ENCODE measurements at regions not wholly inside any gene's neighbourhood (a gene's known extent, or its start where the extent isn't known, plus 50 kb on each side); places are given as distances from the start of the nearest gene placed in this dataset.
A peak's percentile ranks its signal among the peaks of the same experiment; 100 is the strongest.

- peak; percentile 31 for DNase-seq (ENCODE audit: low spot score)
Observed at GRCh38 chr2:145157741-145158591, 638.0 kb upstream of the ZEB2 start.

GRCh38 chr2:145157036-145157675 lies 637.2 kb upstream of the ZEB2 start:
- no peak for DNase-seq (ENCODE audit: low spot score)

GRCh38 chr2:145156199-145156598 lies 636.3 kb upstream of the ZEB2 start:
- no peak for DNase-seq (ENCODE audit: low spot score)

GRCh38 chr2:145155196-145155595 lies 635.3 kb upstream of the ZEB2 start:
- DNase-seq (ENCODE audit: low spot score), result no peak

GRCh38 chr2:145154731-145155130 lies 634.8 kb upstream of the ZEB2 start:
- no peak for DNase-seq (ENCODE audit: low spot score)

- no peak for DNase-seq (ENCODE audit: low spot score)
Observed at GRCh38 chr2:145146691-145147090, 626.8 kb upstream of the ZEB2 start.

- DNase-seq (ENCODE audit: low spot score), result no peak
Observed at GRCh38 chr2:145144131-145144728, 624.3 kb upstream of the ZEB2 start.

GRCh38 chr2:145141981-145142380 lies 622.1 kb upstream of the ZEB2 start:
- DNase-seq (ENCODE audit: low spot score), result no peak

- DNase-seq (ENCODE audit: low spot score), result no peak
Observed at GRCh38 chr2:145140658-145141057, 620.7 kb upstream of the ZEB2 start.

GRCh38 chr2:145138626-145139025 lies 618.7 kb upstream of the ZEB2 start:
- DNase-seq (ENCODE audit: low spot score), result no peak

GRCh38 chr2:145137901-145138300 lies 618.0 kb upstream of the ZEB2 start:
- DNase-seq (ENCODE audit: low spot score), result no peak

- no peak for DNase-seq (ENCODE audit: low spot score)
Observed at GRCh38 chr2:145137211-145137610, 617.3 kb upstream of the ZEB2 start.

GRCh38 chr2:145136702-145137101 lies 616.8 kb upstream of the ZEB2 start:
- no peak for DNase-seq (ENCODE audit: low spot score)

- no peak for DNase-seq (ENCODE audit: low spot score)
Observed at GRCh38 chr2:145126146-145126545, 606.2 kb upstream of the ZEB2 start.

- no peak for DNase-seq (ENCODE audit: low spot score)
Observed at GRCh38 chr2:145124085-145124484, 604.2 kb upstream of the ZEB2 start.

GRCh38 chr2:145123606-145124005 lies 603.7 kb upstream of the ZEB2 start:
- no peak for DNase-seq (ENCODE audit: low spot score)

GRCh38 chr2:145119225-145119624 lies 599.3 kb upstream of the ZEB2 start:
- DNase-seq (ENCODE audit: low spot score), result no peak

GRCh38 chr2:145116834-145117725 lies 597.2 kb upstream of the ZEB2 start:
- no peak for DNase-seq (ENCODE audit: low spot score)

- DNase-seq (ENCODE audit: low spot score), result no peak
Observed at GRCh38 chr2:145116056-145116455, 596.1 kb upstream of the ZEB2 start.

- peak; percentile 37 for DNase-seq (ENCODE audit: low spot score)
Observed at GRCh38 chr2:145114726-145115125, 594.8 kb upstream of the ZEB2 start.

- no peak for DNase-seq (ENCODE audit: low spot score)
Observed at GRCh38 chr2:145112467-145112866, 592.5 kb upstream of the ZEB2 start.
